Activated CD4-positive, alpha-beta memory T cell treated with anti-CD3 and anti-CD28 coated beads, Interleukin-2, amount 10 ng/mL, durations not matched to agents 7 days and 5 days (primary cell): ENCODE measurements at regions not wholly inside any gene's neighbourhood (a gene's known extent, or its start where the extent isn't known, plus 50 kb on each side); places are given as distances from the start of the nearest gene placed in this dataset.

Experiments
- CTCF ChIA-PET: fragments of 350-600 bp; sonication (Branson Sonifier 250); formaldehyde crosslinking; loops from one replicate; lab custom pipeline; 2021; ENCODE audit warnings: antibody characterized with exemption, inconsistent platforms; lab: Charles Lee
- POLR2A ChIA-PET: fragments of 350-600 bp; sonication (Branson Sonifier 250); formaldehyde crosslinking; loops from one replicate; lab custom pipeline; 2021; ENCODE audit warnings: antibody characterized with exemption; lab: Charles Lee
- DNase-seq: peaks from one replicate; pipeline ENCODE4 v3.0.0-alpha.2; 2020
- H3K27ac Mint-ChIP-seq: one replicate; pipeline ENCODE4 v1.8.0; 2021; ENCODE audit warnings: mild to moderate bottlenecking, mixed read lengths
- H3K27me3 Mint-ChIP-seq: one replicate; pipeline ENCODE4 v1.8.0; 2021; ENCODE audit warnings: mixed read lengths
- H3K36me3 Mint-ChIP-seq: one replicate; pipeline ENCODE4 v1.8.0; 2021; ENCODE audit warnings: low read depth, mixed read lengths
- H3K4me1 Mint-ChIP-seq: one replicate; pipeline ENCODE4 v1.8.0; 2021; ENCODE audit warnings: mixed read lengths
- H3K4me3 Mint-ChIP-seq: one replicate; pipeline ENCODE4 v1.8.0; 2021; ENCODE audit warnings: mild to moderate bottlenecking, mixed read lengths
- H3K9me3 Mint-ChIP-seq: one replicate; pipeline ENCODE4 v1.8.0; 2021; ENCODE audit warnings: mixed read lengths

- H3K36me3 Mint-ChIP-seq = no peaks in the 10 kb centered on the region
- no peak overlapping the region for H3K4me3 Mint-ChIP-seq
- peaks cover 10% of the 10 kb centered on the region for H3K9me3 Mint-ChIP-seq
- no peak for DNase-seq
- no peaks in the 10 kb centered on the region for H3K27me3 Mint-ChIP-seq
- CTCF ChIA-PET = no interaction called here
- H3K27ac Mint-ChIP-seq = no peak overlapping the region
- POLR2A ChIA-PET = no interaction called here
- no peaks in the 10 kb centered on the region for H3K4me1 Mint-ChIP-seq
Measured at GRCh38 chr14:42113358-42114069, 506.8 kb downstream of the LRFN5 start.

GRCh38 chr14:42112108-42112507 lies 505.4 kb downstream of the LRFN5 start:
- H3K9me3 Mint-ChIP-seq = peaks cover 13% of the 10 kb centered on the region
- ChIA-PET CTCF (no interaction called here), POLR2A (no interaction called here)
- H3K4me3 Mint-ChIP-seq = no peak overlapping the region
- H3K27me3 Mint-ChIP-seq = no peaks in the 10 kb centered on the region
- no peak for DNase-seq
- no peaks in the 10 kb centered on the region for H3K36me3 Mint-ChIP-seq
- no peaks in the 10 kb centered on the region for H3K4me1 Mint-ChIP-seq
- H3K27ac Mint-ChIP-seq = no peak overlapping the region

- CTCF ChIA-PET = no interaction called here
- Mint-ChIP-seq H3K27me3 (no peaks in the 10 kb centered on the region), H3K4me1 (no peaks in the 10 kb centered on the region)
Measured at GRCh38 chr14:42111355-42111754, 504.7 kb downstream of the LRFN5 start.

GRCh38 chr14:42110167-42110566 lies 503.5 kb downstream of the LRFN5 start:
- Mint-ChIP-seq H3K4me1 (no peaks in the 10 kb centered on the region), H3K27me3 (no peaks in the 10 kb centered on the region), H3K4me3 (no peak overlapping the region), H3K36me3 (no peaks in the 10 kb centered on the region), H3K9me3 (peaks cover 13% of the 10 kb centered on the region), H3K27ac (no peak overlapping the region)
- POLR2A ChIA-PET = no interaction called here
- CTCF ChIA-PET = no interaction called here
- DNase-seq = no peak

More at GRCh38 chr14:42111355-42111754, 504.7 kb downstream of the LRFN5 start:
- POLR2A ChIA-PET = no interaction called here
- DNase-seq = no peak
- Mint-ChIP-seq H3K36me3 (no peaks in the 10 kb centered on the region), H3K9me3 (peaks cover 13% of the 10 kb centered on the region), H3K4me3 (no peak overlapping the region), H3K27ac (no peak overlapping the region)

- Mint-ChIP-seq H3K9me3 (peaks cover 8% of the 10 kb centered on the region), H3K4me1 (no peaks in the 10 kb centered on the region), H3K4me3 (no peak overlapping the region), H3K27me3 (no peaks in the 10 kb centered on the region), H3K36me3 (no peaks in the 10 kb centered on the region), H3K27ac (no peak overlapping the region)
- ChIA-PET CTCF (no interaction called here), POLR2A (no interaction called here)
- DNase-seq = no peak
Measured at GRCh38 chr14:42095155-42095554, 488.5 kb downstream of the LRFN5 start.

GRCh38 chr14:42090122-42090521 lies 483.4 kb downstream of the LRFN5 start:
- POLR2A ChIA-PET = no interaction called here
- peaks cover 4% of the 10 kb centered on the region for H3K9me3 Mint-ChIP-seq
- no peaks in the 10 kb centered on the region for H3K4me1 Mint-ChIP-seq
- H3K4me3 Mint-ChIP-seq = no peak overlapping the region
- CTCF ChIA-PET = no interaction called here
- H3K36me3 Mint-ChIP-seq = no peaks in the 10 kb centered on the region
- H3K27me3 Mint-ChIP-seq = no peaks in the 10 kb centered on the region
- no peak for DNase-seq
- H3K27ac Mint-ChIP-seq = no peak overlapping the region

GRCh38 chr14:42079911-42080310 lies 473.2 kb downstream of the LRFN5 start:
- Mint-ChIP-seq H3K36me3 (no peaks in the 10 kb centered on the region), H3K9me3 (peaks cover 2% of the 10 kb centered on the region), H3K27me3 (no peaks in the 10 kb centered on the region), H3K4me3 (no peak overlapping the region), H3K4me1 (no peaks in the 10 kb centered on the region), H3K27ac (no peak overlapping the region)
- ChIA-PET CTCF (no interaction called here), POLR2A (no interaction called here)
- DNase-seq = no peak

GRCh38 chr14:42078345-42078744 lies 471.7 kb downstream of the LRFN5 start:
- CTCF ChIA-PET = no interaction called here
- no peak overlapping the region for H3K27ac Mint-ChIP-seq
- no peak overlapping the region for H3K4me3 Mint-ChIP-seq
- POLR2A ChIA-PET = no interaction called here
- no peaks in the 10 kb centered on the region for H3K4me1 Mint-ChIP-seq
- no peaks in the 10 kb centered on the region for H3K36me3 Mint-ChIP-seq
- no peak for DNase-seq
- H3K27me3 Mint-ChIP-seq = no peaks in the 10 kb centered on the region
- H3K9me3 Mint-ChIP-seq = peaks cover 2% of the 10 kb centered on the region

GRCh38 chr14:42070031-42070430 lies 463.4 kb downstream of the LRFN5 start:
- Mint-ChIP-seq H3K4me3 (no peak overlapping the region), H3K27me3 (no peaks in the 10 kb centered on the region), H3K9me3 (peaks cover 3% of the 10 kb centered on the region), H3K27ac (no peak overlapping the region), H3K36me3 (no peaks in the 10 kb centered on the region), H3K4me1 (no peaks in the 10 kb centered on the region)
- no peak for DNase-seq
- CTCF ChIA-PET = no interaction called here
- POLR2A ChIA-PET = no interaction called here

GRCh38 chr14:42057111-42057510 lies 450.4 kb downstream of the LRFN5 start:
- Mint-ChIP-seq H3K4me1 (no peaks in the 10 kb centered on the region), H3K36me3 (no peaks in the 10 kb centered on the region), H3K4me3 (no peak overlapping the region), H3K27me3 (no peaks in the 10 kb centered on the region), H3K27ac (no peak overlapping the region), H3K9me3 (peaks cover 2% of the 10 kb centered on the region)
- ChIA-PET CTCF (no interaction called here), POLR2A (no interaction called here)
- no peak for DNase-seq

- H3K4me3 Mint-ChIP-seq = no peak overlapping the region
- H3K9me3 Mint-ChIP-seq = peaks cover 9% of the 10 kb centered on the region
- H3K27ac Mint-ChIP-seq = no peak overlapping the region
- H3K4me1 Mint-ChIP-seq = no peaks in the 10 kb centered on the region
- no peaks in the 10 kb centered on the region for H3K36me3 Mint-ChIP-seq
- ChIA-PET POLR2A (no interaction called here), CTCF (no interaction called here)
- no peak for DNase-seq
- no peaks in the 10 kb centered on the region for H3K27me3 Mint-ChIP-seq
Measured at GRCh38 chr14:42047421-42048055, 440.9 kb downstream of the LRFN5 start.

- ChIA-PET CTCF (no interaction called here), POLR2A (no interaction called here)
- peaks cover 9% of the 10 kb centered on the region for H3K9me3 Mint-ChIP-seq
- DNase-seq = no peak
- H3K27ac Mint-ChIP-seq = no peak overlapping the region
- H3K36me3 Mint-ChIP-seq = no peaks in the 10 kb centered on the region
- H3K27me3 Mint-ChIP-seq = no peaks in the 10 kb centered on the region
- H3K4me1 Mint-ChIP-seq = no peaks in the 10 kb centered on the region
- no peak overlapping the region for H3K4me3 Mint-ChIP-seq
Measured at GRCh38 chr14:42045383-42045782, 438.7 kb downstream of the LRFN5 start.

- Mint-ChIP-seq H3K9me3 (peaks cover 2% of the 10 kb centered on the region), H3K27ac (no peak overlapping the region), H3K4me3 (no peak overlapping the region), H3K4me1 (no peaks in the 10 kb centered on the region), H3K36me3 (no peaks in the 10 kb centered on the region), H3K27me3 (no peaks in the 10 kb centered on the region)
- CTCF ChIA-PET = no interaction called here
- POLR2A ChIA-PET = no interaction called here
- DNase-seq = no peak
Measured at GRCh38 chr14:42028607-42029006, 421.9 kb downstream of the LRFN5 start.

GRCh38 chr14:42027271-42027670 lies 420.6 kb downstream of the LRFN5 start:
- ChIA-PET CTCF (no interaction called here), POLR2A (no interaction called here)
- H3K4me1 Mint-ChIP-seq = no peaks in the 10 kb centered on the region
- H3K9me3 Mint-ChIP-seq = peaks cover 2% of the 10 kb centered on the region
- H3K27ac Mint-ChIP-seq = no peak overlapping the region
- H3K27me3 Mint-ChIP-seq = no peaks in the 10 kb centered on the region
- no peak overlapping the region for H3K4me3 Mint-ChIP-seq
- no peak for DNase-seq
- H3K36me3 Mint-ChIP-seq = no peaks in the 10 kb centered on the region
